GM23338 (cell line): ENCODE measurements at regions not wholly inside any gene's neighbourhood (a gene's known extent, or its start where the extent isn't known, plus 50 kb on each side); places are given as distances from the start of the nearest gene placed in this dataset.
"Not testable (repeated sequence)": the region's sequence is repeated elsewhere in the genome, so short reads cannot be mapped to it uniquely, and the experiment has no call there.

Experiments used
- TF ChIP-seq, protein P1 (sequence below), 2 experiments: fragments of 200-600 bp in 1 of 2; sonication (generic) in 1 of 2; conservative IDR thresholded peaks; 2 replicates each; pipeline versions ENCODE4 v1.5.1 to v1.6.1; 2016 to 2017; ENCODE audit warnings: antibody characterized with exemption in 2 of 2, low read depth in 2 of 2, mild to moderate bottlenecking in 2 of 2, moderate library complexity in 1 of 2
- TF ChIP-seq, protein P2 (sequence below): IDR thresholded peaks from one replicate; pipeline ENCODE4 v1.6.1; 2018; ENCODE audit warnings: antibody characterized with exemption; ENCODE audit not compliant: unreplicated experiment

DNA sequence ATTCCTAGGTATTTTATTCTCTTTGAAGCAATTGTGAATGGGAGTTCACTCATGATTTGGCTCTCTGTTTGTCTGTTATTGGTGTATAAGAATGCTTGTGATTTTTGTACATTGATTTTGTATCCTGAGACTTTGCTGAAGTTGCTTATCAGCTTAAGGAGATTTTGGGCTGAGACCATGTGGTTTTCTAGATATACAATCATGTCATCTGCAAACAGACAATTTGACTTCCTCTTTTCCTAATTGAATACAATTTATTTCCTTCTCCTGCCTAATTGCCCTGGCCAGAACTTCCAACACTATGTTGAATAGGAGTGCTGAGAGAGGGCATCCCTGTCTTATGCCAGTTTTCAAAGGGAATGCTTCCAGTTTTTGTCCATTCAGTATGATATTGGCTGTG, 137.3 kb downstream of the PLPPR4 start:
- TF ChIP-seq, protein P1, sequence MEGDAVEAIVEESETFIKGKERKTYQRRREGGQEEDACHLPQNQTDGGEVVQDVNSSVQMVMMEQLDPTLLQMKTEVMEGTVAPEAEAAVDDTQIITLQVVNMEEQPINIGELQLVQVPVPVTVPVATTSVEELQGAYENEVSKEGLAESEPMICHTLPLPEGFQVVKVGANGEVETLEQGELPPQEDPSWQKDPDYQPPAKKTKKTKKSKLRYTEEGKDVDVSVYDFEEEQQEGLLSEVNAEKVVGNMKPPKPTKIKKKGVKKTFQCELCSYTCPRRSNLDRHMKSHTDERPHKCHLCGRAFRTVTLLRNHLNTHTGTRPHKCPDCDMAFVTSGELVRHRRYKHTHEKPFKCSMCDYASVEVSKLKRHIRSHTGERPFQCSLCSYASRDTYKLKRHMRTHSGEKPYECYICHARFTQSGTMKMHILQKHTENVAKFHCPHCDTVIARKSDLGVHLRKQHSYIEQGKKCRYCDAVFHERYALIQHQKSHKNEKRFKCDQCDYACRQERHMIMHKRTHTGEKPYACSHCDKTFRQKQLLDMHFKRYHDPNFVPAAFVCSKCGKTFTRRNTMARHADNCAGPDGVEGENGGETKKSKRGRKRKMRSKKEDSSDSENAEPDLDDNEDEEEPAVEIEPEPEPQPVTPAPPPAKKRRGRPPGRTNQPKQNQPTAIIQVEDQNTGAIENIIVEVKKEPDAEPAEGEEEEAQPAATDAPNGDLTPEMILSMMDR (conservative IDR thresholded peaks at IDR 0.05; ENCODE audit: low read depth in 2 of 2) = not testable (repeated sequence)
- TF ChIP-seq, protein P2, sequence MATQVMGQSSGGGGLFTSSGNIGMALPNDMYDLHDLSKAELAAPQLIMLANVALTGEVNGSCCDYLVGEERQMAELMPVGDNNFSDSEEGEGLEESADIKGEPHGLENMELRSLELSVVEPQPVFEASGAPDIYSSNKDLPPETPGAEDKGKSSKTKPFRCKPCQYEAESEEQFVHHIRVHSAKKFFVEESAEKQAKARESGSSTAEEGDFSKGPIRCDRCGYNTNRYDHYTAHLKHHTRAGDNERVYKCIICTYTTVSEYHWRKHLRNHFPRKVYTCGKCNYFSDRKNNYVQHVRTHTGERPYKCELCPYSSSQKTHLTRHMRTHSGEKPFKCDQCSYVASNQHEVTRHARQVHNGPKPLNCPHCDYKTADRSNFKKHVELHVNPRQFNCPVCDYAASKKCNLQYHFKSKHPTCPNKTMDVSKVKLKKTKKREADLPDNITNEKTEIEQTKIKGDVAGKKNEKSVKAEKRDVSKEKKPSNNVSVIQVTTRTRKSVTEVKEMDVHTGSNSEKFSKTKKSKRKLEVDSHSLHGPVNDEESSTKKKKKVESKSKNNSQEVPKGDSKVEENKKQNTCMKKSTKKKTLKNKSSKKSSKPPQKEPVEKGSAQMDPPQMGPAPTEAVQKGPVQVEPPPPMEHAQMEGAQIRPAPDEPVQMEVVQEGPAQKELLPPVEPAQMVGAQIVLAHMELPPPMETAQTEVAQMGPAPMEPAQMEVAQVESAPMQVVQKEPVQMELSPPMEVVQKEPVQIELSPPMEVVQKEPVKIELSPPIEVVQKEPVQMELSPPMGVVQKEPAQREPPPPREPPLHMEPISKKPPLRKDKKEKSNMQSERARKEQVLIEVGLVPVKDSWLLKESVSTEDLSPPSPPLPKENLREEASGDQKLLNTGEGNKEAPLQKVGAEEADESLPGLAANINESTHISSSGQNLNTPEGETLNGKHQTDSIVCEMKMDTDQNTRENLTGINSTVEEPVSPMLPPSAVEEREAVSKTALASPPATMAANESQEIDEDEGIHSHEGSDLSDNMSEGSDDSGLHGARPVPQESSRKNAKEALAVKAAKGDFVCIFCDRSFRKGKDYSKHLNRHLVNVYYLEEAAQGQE = not testable (repeated sequence)
